Endothelial cell of umbilical vein (primary cell): ENCODE measurements at regions not wholly inside any gene's neighbourhood (a gene's known extent, or its start where the extent isn't known, plus 50 kb on each side); places are given as distances from the start of the nearest gene placed in this dataset.

Source experiments
- EZH2 ChIP-seq: IDR thresholded peaks from 2 replicates; pipeline ENCODE4 v1.6.1; 2012; ENCODE audit warnings: borderline replicate concordance, low read depth, mild to moderate bottlenecking, moderate library complexity, low read length, inconsistent platforms; ENCODE audit not compliant: severe bottlenecking
- FOS ChIP-seq: IDR thresholded peaks from 2 replicates; pipeline ENCODE4 v1.6.1; 2011; ENCODE audit warnings: mild to moderate bottlenecking, low read length, moderate library complexity, borderline replicate concordance; ENCODE audit not compliant: insufficient read depth
- JUN ChIP-seq: IDR thresholded peaks from 2 replicates; pipeline ENCODE4 v1.6.1; 2011; ENCODE audit warnings: borderline replicate concordance, low read depth; ENCODE audit not compliant: insufficient read length, insufficient read depth
- MYC ChIP-seq: IDR thresholded peaks from one replicate; pipeline ENCODE4 v1.6.1; 2011; ENCODE audit warnings: mild to moderate bottlenecking, low read depth, low read length
- POLR2A ChIP-seq: IDR thresholded peaks from 2 replicates; pipeline ENCODE4 v1.6.1; 2012; ENCODE audit warnings: low read depth, mild to moderate bottlenecking, control low read depth, low read length
- POLR2AphosphoS5 ChIP-seq: IDR thresholded peaks from 2 replicates; pipeline ENCODE4 v1.6.1; 2012; ENCODE audit warnings: low read depth, mild to moderate bottlenecking, control low read depth, low read length, moderate library complexity; ENCODE audit not compliant: insufficient read depth
- TF ChIP-seq, protein P1 (sequence below): IDR thresholded peaks from 2 replicates; pipeline ENCODE4 v1.6.1; 2011; ENCODE audit not compliant: insufficient read depth, insufficient read length
- TF ChIP-seq, protein P2 (sequence below), 2 donors: IDR thresholded peaks; 1 replicate in 1 of 2; 2 replicates in 1 of 2; pipeline ENCODE4 v1.5.1; 2011; ENCODE audit warnings: low read length in 2 of 2, mild to moderate bottlenecking in 2 of 2, moderate library complexity in 2 of 2, control low read depth in 1 of 2, inconsistent platforms in 1 of 2, low read depth in 1 of 2; ENCODE audit not compliant: insufficient read depth in 1 of 2; ENCODE audit errors: extremely low read depth in 1 of 2

DNA sequence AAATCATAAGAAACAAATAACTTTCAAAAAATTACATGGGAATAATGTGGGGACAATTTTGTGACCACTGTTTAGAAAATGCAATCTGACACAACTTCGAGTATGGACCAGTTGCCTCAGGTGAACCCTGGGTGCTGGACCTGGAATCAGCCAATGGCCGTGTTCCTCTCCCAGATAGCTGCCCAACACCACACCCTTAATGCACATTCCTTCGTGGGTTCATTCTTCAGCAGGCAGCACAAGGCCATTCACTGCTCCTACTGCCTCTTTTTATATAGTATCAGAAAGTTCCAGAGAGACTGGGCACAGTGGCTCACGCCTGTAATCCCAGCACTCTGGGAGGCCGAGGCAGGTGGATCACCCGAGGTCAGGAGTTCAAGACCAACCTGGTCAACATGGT, 89.1 kb upstream of the PARD3 start:
- TF ChIP-seq, protein P1, sequence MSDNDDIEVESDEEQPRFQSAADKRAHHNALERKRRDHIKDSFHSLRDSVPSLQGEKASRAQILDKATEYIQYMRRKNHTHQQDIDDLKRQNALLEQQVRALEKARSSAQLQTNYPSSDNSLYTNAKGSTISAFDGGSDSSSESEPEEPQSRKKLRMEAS: no peak
- TF ChIP-seq POLR2AphosphoS5 (no peak), POLR2A (no peak), MYC (no peak), FOS (no peak), EZH2 (no peak), JUN (no peak)
- TF ChIP-seq, protein P2, sequence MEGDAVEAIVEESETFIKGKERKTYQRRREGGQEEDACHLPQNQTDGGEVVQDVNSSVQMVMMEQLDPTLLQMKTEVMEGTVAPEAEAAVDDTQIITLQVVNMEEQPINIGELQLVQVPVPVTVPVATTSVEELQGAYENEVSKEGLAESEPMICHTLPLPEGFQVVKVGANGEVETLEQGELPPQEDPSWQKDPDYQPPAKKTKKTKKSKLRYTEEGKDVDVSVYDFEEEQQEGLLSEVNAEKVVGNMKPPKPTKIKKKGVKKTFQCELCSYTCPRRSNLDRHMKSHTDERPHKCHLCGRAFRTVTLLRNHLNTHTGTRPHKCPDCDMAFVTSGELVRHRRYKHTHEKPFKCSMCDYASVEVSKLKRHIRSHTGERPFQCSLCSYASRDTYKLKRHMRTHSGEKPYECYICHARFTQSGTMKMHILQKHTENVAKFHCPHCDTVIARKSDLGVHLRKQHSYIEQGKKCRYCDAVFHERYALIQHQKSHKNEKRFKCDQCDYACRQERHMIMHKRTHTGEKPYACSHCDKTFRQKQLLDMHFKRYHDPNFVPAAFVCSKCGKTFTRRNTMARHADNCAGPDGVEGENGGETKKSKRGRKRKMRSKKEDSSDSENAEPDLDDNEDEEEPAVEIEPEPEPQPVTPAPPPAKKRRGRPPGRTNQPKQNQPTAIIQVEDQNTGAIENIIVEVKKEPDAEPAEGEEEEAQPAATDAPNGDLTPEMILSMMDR (IDR thresholded peaks at IDR 0.05; ENCODE audit: extremely low read depth in 1 of 2, insufficient read depth in 1 of 2, low read depth in 1 of 2, low read length in 2 of 2): no peak
